Spleen (tissue), 11 donors: ENCODE measurements at regions not wholly inside any gene's neighbourhood (a gene's known extent, or its start where the extent isn't known, plus 50 kb on each side); places are given as distances from the start of the nearest gene placed in this dataset.

ENCODE experiments used
- DNase-seq: peaks from one replicate; pipeline ENCODE4 v3.0.0-alpha.2; 2020
- H3K27ac ChIP-seq, 8 donors: fragments of 200-600 bp; sonication (generic) in 7 of 8; 1 replicate in 4 of 8; 2 replicates in 4 of 8; pipeline versions ENCODE4 v1.5.0 to v1.8.0; 2016 to 2021; ENCODE audit warnings: inconsistent platforms in 4 of 8, mild to moderate bottlenecking in 4 of 8, moderate library complexity in 1 of 8
- H3K27me3 ChIP-seq, 7 donors: fragments of 200-600 bp; sonication (generic) in 6 of 7; replicated peaks in 1 of 7; 1 replicate in 4 of 7; 2 replicates in 3 of 7; pipeline versions ENCODE4 v1.5.0 to v1.8.0; 2016 to 2021; ENCODE audit warnings: inconsistent platforms in 3 of 7, mild to moderate bottlenecking in 1 of 7
- H3K36me3 ChIP-seq, 6 donors: fragments of 200-600 bp; sonication (generic) in 5 of 6; 1 replicate in 4 of 6; 2 replicates in 2 of 6; pipeline versions ENCODE4 v1.5.0 to v1.8.0; 2016 to 2021; ENCODE audit warnings: inconsistent platforms in 2 of 6
- H3K4me1 ChIP-seq, 6 donors: fragments of 200-600 bp; sonication (generic) in 5 of 6; 1 replicate in 3 of 6; 2 replicates in 3 of 6; pipeline versions ENCODE4 v1.5.0 to v1.8.0; 2016 to 2021; ENCODE audit warnings: inconsistent platforms in 3 of 6
- H3K4me3 ChIP-seq, 8 donors: fragments of 200-600 bp; sonication (generic) in 7 of 8; 1 replicate in 4 of 8; 2 replicates in 4 of 8; pipeline versions ENCODE4 v1.5.0 to v1.8.0; 2016 to 2021; ENCODE audit warnings: inconsistent platforms in 4 of 8, mild to moderate bottlenecking in 4 of 8, moderate library complexity in 2 of 8
- H3K9me3 ChIP-seq, 8 donors: fragments of 200-600 bp; sonication (generic) in 7 of 8; 1 replicate in 4 of 8; 2 replicates in 4 of 8; pipeline versions ENCODE4 v1.5.0 to v1.8.0; 2016 to 2021; ENCODE audit warnings: inconsistent platforms in 4 of 8
- CTCF ChIP-seq, 11 experiments: fragments of 200-600 bp in 7 of 11; fragments of 450-650 bp in 4 of 11; sonication (generic) in 4 of 11; IDR thresholded peaks in 8 of 11; conservative IDR thresholded peaks in 3 of 11; 1 replicate in 7 of 11; 2 replicates in 4 of 11; pipeline versions ENCODE4 v1.4.0 to v1.8.0; 2016 to 2021; ENCODE audit warnings: antibody characterized with exemption in 11 of 11, inconsistent platforms in 4 of 11, mild to moderate bottlenecking in 1 of 11
- POLR2A ChIP-seq, 3 donors: fragments of 450-650 bp; IDR thresholded peaks; one replicate each; pipeline ENCODE4 v1.5.1; 2017; ENCODE audit warnings: antibody characterized with exemption in 3 of 3, mild to moderate bottlenecking in 1 of 3
- POLR2AphosphoS5 ChIP-seq, 3 donors: sonication (generic); formaldehyde crosslinking; IDR thresholded peaks; one replicate each; pipeline ENCODE4 v1.5.1; 2017; ENCODE audit warnings: antibody characterized with exemption in 3 of 3
- WGBS, 5 donors: extraction: QIAGEN DNeasy Blood & Tissue Kit in 3 of 5; methylation state at CpG; one replicate each; pipeline versions ENCODE4 v1.1.5 to v1.1.7; 2013 to 2018; 5-methylcytosine and 5-hydroxymethylcytosine counted together
- intact Hi-C: fragments of 100-400 bp; cut with DNase I; formaldehyde crosslinking; loops from one replicate; pipeline ENCODE4 v1.15.0; 2023; ENCODE audit warnings: low total_unique reads
- donor health status: healthy with polysubstance abuse.
- donor health status: DM: no; HTN: no; CAD: no; lungs with moderate emphysema.
- donor health status: DM: no; HTN: no; CAD: no.
- donor health status: Bipolar disorder and iron deficiency.
- donor health status: healthy.
- donor health status: DM: no; HTN: no; CAD: no.
- donor health status: DM: yes; HTN: yes; CAD: no.

GRCh38 chr3:76026379-76026778, 241.0 kb upstream of the ZNF717 start:
- Histone ChIP-seq H3K9me3 (peaks cover 0 to 22% (median 9%) of the 10 kb centered on the region in 8 donors), H3K36me3 (no peaks in the 10 kb centered on the region), H3K27me3 (no peaks in the 10 kb centered on the region), H3K4me1 (peaks cover 0 to 2% (median 0%) of the 10 kb centered on the region in 6 donors), H3K4me3 (no peak overlapping the region), H3K27ac (no peak overlapping the region)
- TF ChIP-seq POLR2A (IDR thresholded peaks at IDR 0.05) (no peak), CTCF (IDR thresholded peaks at IDR 0.05 in 8 of 11, conservative IDR thresholded peaks at IDR 0.05 in 3 of 11) (no peak), POLR2AphosphoS5 (IDR thresholded peaks at IDR 0.05) (no peak)
- intact Hi-C loops = no loop called here
- no peak for DNase-seq

- H3K27ac ChIP-seq = no peak overlapping the region
- H3K36me3 ChIP-seq = no peaks in the 10 kb centered on the region
- no peaks in the 10 kb centered on the region for H3K27me3 ChIP-seq
- intact Hi-C loops = no loop called here
- no peak overlapping the region for H3K4me3 ChIP-seq
- TF ChIP-seq POLR2AphosphoS5 (IDR thresholded peaks at IDR 0.05) (no peak), CTCF (IDR thresholded peaks at IDR 0.05 in 8 of 11, conservative IDR thresholded peaks at IDR 0.05 in 3 of 11) (no peak), POLR2A (IDR thresholded peaks at IDR 0.05) (no peak)
- no peak for DNase-seq
- peaks cover 0 to 2% (median 0%) of the 10 kb centered on the region in 6 donors for H3K4me1 ChIP-seq
- peaks cover 0 to 26% (median 9%) of the 10 kb centered on the region in 8 donors for H3K9me3 ChIP-seq
Measured at GRCh38 chr3:76028774-76029173, 243.4 kb upstream of the ZNF717 start.

GRCh38 chr3:76034649-76035048, 249.3 kb upstream of the ZNF717 start:
- no peak for DNase-seq
- Histone ChIP-seq H3K27ac (no peak overlapping the region), H3K9me3 (peaks cover 0 to 22% (median 12%) of the 10 kb centered on the region in 8 donors), H3K27me3 (no peaks in the 10 kb centered on the region), H3K36me3 (no peaks in the 10 kb centered on the region), H3K4me3 (no peak overlapping the region), H3K4me1 (no peaks in the 10 kb centered on the region)
- intact Hi-C loops = no loop called here
- WGBS, 5 donors = 76 to 78% (median 76%) methylated on average over 4 of the region's 4 CpGs
- TF ChIP-seq POLR2A (IDR thresholded peaks at IDR 0.05) (no peak), POLR2AphosphoS5 (IDR thresholded peaks at IDR 0.05) (no peak), CTCF (IDR thresholded peaks at IDR 0.05 in 8 of 11, conservative IDR thresholded peaks at IDR 0.05 in 3 of 11) (no peak)

GRCh38 chr3:76035117-76035516, 249.8 kb upstream of the ZNF717 start:
- intact Hi-C loops = no loop called here
- Histone ChIP-seq H3K27me3 (no peaks in the 10 kb centered on the region), H3K9me3 (peaks cover 0 to 17% (median 10%) of the 10 kb centered on the region in 8 donors), H3K27ac (no peak overlapping the region), H3K4me1 (no peaks in the 10 kb centered on the region), H3K36me3 (no peaks in the 10 kb centered on the region), H3K4me3 (no peak overlapping the region)
- no peak for DNase-seq
- 68 to 99% (median 94%) methylated on average over 2 of the region's 2 CpGs for WGBS, 5 donors
- TF ChIP-seq POLR2A (IDR thresholded peaks at IDR 0.05) = no peak
- no peak for TF ChIP-seq POLR2AphosphoS5 (IDR thresholded peaks at IDR 0.05)
- TF ChIP-seq CTCF (IDR thresholded peaks at IDR 0.05 in 8 of 11, conservative IDR thresholded peaks at IDR 0.05 in 3 of 11) = no peak
